NT2/D1 (cell line): ENCODE measurements at regions not wholly inside any gene's neighbourhood (a gene's known extent, or its start where the extent isn't known, plus 50 kb on each side); places are given as distances from the start of the nearest gene placed in this dataset.

ENCODE experiments used
- DNase-seq: peaks from one replicate; pipeline ENCODE4 v3.0.0-alpha.2; 2011; ENCODE audit warnings: low read depth, low spot score
- H3K27me3 ChIP-seq: 2 replicates; pipeline ENCODE4 v1.6.0; 2011; ENCODE audit warnings: mild to moderate bottlenecking; ENCODE audit not compliant: insufficient read length, insufficient read depth
- H3K36me3 ChIP-seq: 2 replicates; pipeline ENCODE4 v1.6.1; 2011; ENCODE audit warnings: mild to moderate bottlenecking, low read length, mixed read lengths; ENCODE audit not compliant: insufficient read depth, insufficient read length
- H3K4me1 ChIP-seq: 2 replicates; pipeline ENCODE4 v1.5.1; 2011; ENCODE audit not compliant: insufficient read depth, insufficient read length
- H3K4me3 ChIP-seq: 2 replicates; pipeline ENCODE4 v1.5.1; 2011; ENCODE audit warnings: low read depth; ENCODE audit not compliant: insufficient read length
- H3K9ac ChIP-seq: 2 replicates; pipeline ENCODE4 v1.6.0; 2011; ENCODE audit warnings: low read depth; ENCODE audit not compliant: insufficient read length
- H3K9me3 ChIP-seq: 2 replicates; pipeline ENCODE4 v1.5.1; 2011; ENCODE audit warnings: mild to moderate bottlenecking, low read length; ENCODE audit not compliant: insufficient read depth
- SUZ12 ChIP-seq: IDR thresholded peaks from 2 replicates; pipeline ENCODE4 v1.6.1; 2011; ENCODE audit not compliant: insufficient read length, insufficient read depth; ENCODE audit errors: extremely low read depth
- YY1 ChIP-seq: IDR thresholded peaks from 2 replicates; pipeline ENCODE4 v1.6.1; 2011; ENCODE audit not compliant: insufficient read length, insufficient read depth
- ZNF274 ChIP-seq: IDR thresholded peaks from 2 replicates; pipeline ENCODE4 v1.6.1; 2011; ENCODE audit warnings: mild to moderate bottlenecking, low read depth, low read length

- DNase-seq = no peak
- H3K4me3 ChIP-seq = no peak overlapping the region
- no peaks in the 10 kb centered on the region for H3K27me3 ChIP-seq
- no peaks in the 10 kb centered on the region for H3K9me3 ChIP-seq
- no peak for TF ChIP-seq YY1
- TF ChIP-seq ZNF274 = no peak
- TF ChIP-seq SUZ12 = no peak
- H3K9ac ChIP-seq = no peak overlapping the region
- no peaks in the 10 kb centered on the region for H3K4me1 ChIP-seq
- H3K36me3 ChIP-seq = no peaks in the 10 kb centered on the region
Measured at GRCh38 chr9:18075253-18075952, 398.6 kb upstream of the ADAMTSL1 start.

GRCh38 chr9:18077941-18078678 lies 395.8 kb upstream of the ADAMTSL1 start:
- Histone ChIP-seq H3K27me3 (no peaks in the 10 kb centered on the region), H3K4me3 (no peak overlapping the region), H3K9ac (no peak overlapping the region), H3K4me1 (no peaks in the 10 kb centered on the region), H3K9me3 (no peaks in the 10 kb centered on the region), H3K36me3 (no peaks in the 10 kb centered on the region)
- DNase-seq = no peak
- no peak for TF ChIP-seq ZNF274
- TF ChIP-seq YY1 = no peak
- TF ChIP-seq SUZ12 = no peak

GRCh38 chr9:18092138-18092537 lies 381.8 kb upstream of the ADAMTSL1 start:
- Histone ChIP-seq H3K27me3 (no peaks in the 10 kb centered on the region), H3K9ac (no peak overlapping the region), H3K36me3 (no peaks in the 10 kb centered on the region), H3K4me3 (no peak overlapping the region), H3K9me3 (no peaks in the 10 kb centered on the region), H3K4me1 (no peaks in the 10 kb centered on the region)
- no peak for DNase-seq
- TF ChIP-seq YY1 (no peak), SUZ12 (no peak), ZNF274 (no peak)

- no peak for TF ChIP-seq ZNF274
- TF ChIP-seq SUZ12 = no peak
- no peak for TF ChIP-seq YY1
- no peak overlapping the region for H3K9ac ChIP-seq
- peak; percentile 27 for DNase-seq
- no peaks in the 10 kb centered on the region for H3K36me3 ChIP-seq
- H3K27me3 ChIP-seq = no peaks in the 10 kb centered on the region
- no peaks in the 10 kb centered on the region for H3K4me1 ChIP-seq
- no peaks in the 10 kb centered on the region for H3K9me3 ChIP-seq
- no peak overlapping the region for H3K4me3 ChIP-seq
Measured at GRCh38 chr9:18106006-18106560, 367.9 kb upstream of the ADAMTSL1 start.

- Histone ChIP-seq H3K9me3 (no peaks in the 10 kb centered on the region), H3K9ac (no peak overlapping the region), H3K4me3 (no peak overlapping the region), H3K4me1 (no peaks in the 10 kb centered on the region), H3K36me3 (no peaks in the 10 kb centered on the region), H3K27me3 (no peaks in the 10 kb centered on the region)
- DNase-seq = no peak
- no peak for TF ChIP-seq SUZ12
- no peak for TF ChIP-seq ZNF274
- TF ChIP-seq YY1 = no peak
Measured at GRCh38 chr9:18109675-18110074, 364.3 kb upstream of the ADAMTSL1 start.

GRCh38 chr9:18111146-18111545 lies 362.8 kb upstream of the ADAMTSL1 start:
- no peak for TF ChIP-seq SUZ12
- no peak for TF ChIP-seq ZNF274
- no peak for TF ChIP-seq YY1
- Histone ChIP-seq H3K4me3 (no peak overlapping the region), H3K9ac (no peak overlapping the region), H3K4me1 (no peaks in the 10 kb centered on the region), H3K36me3 (no peaks in the 10 kb centered on the region), H3K27me3 (no peaks in the 10 kb centered on the region), H3K9me3 (no peaks in the 10 kb centered on the region)
- DNase-seq = no peak

GRCh38 chr9:18114559-18115475 lies 359.1 kb upstream of the ADAMTSL1 start:
- no peak overlapping the region for H3K4me3 ChIP-seq

More at GRCh38 chr9:18114559-18115475, 359.1 kb upstream of the ADAMTSL1 start:
- TF ChIP-seq YY1 = no peak
- no peak for TF ChIP-seq ZNF274
- no peak for TF ChIP-seq SUZ12
- H3K27me3 ChIP-seq = no peaks in the 10 kb centered on the region
- H3K4me1 ChIP-seq = no peaks in the 10 kb centered on the region
- no peak for DNase-seq
- H3K36me3 ChIP-seq = no peaks in the 10 kb centered on the region
- no peaks in the 10 kb centered on the region for H3K9me3 ChIP-seq
- no peak overlapping the region for H3K9ac ChIP-seq
